ENCODE measurements at regions not wholly inside any gene's neighbourhood (a gene's known extent, or its start where the extent isn't known, plus 50 kb on each side); places are given as distances from the start of the nearest gene placed in this dataset.

DNA sequence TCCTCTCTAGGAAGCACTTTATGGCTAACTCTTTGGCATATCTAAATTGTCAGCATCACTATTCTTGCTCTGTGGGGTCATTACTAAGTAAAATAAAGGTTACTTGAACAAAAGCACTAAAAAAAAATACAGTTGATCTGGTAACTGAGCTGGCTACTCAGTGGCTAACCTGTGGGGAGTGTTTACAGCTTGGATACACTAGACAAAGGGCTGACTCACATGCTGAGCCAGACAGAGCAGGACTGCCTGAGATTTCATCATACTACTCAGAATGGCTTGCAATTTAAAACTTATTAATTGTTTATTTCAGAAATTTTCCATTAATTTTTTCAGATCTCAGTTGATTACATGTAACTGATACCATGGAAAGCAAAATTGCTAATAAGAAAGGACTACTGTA is 1690.4 kb upstream of the SLC39A10 start:
- TF ChIP-seq EP300 (IDR thresholded peaks at IDR 0.05) (no peak), POLR2AphosphoS5 (IDR thresholded peaks at IDR 0.05) (no peak), POLR2A (IDR thresholded peaks at IDR 0.05) (no peak)
- TF ChIP-seq, protein P1, sequence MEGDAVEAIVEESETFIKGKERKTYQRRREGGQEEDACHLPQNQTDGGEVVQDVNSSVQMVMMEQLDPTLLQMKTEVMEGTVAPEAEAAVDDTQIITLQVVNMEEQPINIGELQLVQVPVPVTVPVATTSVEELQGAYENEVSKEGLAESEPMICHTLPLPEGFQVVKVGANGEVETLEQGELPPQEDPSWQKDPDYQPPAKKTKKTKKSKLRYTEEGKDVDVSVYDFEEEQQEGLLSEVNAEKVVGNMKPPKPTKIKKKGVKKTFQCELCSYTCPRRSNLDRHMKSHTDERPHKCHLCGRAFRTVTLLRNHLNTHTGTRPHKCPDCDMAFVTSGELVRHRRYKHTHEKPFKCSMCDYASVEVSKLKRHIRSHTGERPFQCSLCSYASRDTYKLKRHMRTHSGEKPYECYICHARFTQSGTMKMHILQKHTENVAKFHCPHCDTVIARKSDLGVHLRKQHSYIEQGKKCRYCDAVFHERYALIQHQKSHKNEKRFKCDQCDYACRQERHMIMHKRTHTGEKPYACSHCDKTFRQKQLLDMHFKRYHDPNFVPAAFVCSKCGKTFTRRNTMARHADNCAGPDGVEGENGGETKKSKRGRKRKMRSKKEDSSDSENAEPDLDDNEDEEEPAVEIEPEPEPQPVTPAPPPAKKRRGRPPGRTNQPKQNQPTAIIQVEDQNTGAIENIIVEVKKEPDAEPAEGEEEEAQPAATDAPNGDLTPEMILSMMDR (IDR thresholded peaks at IDR 0.05) = no peak

Data from suprapubic skin (tissue), 4 donors.